ENCODE measurements at regions not wholly inside any gene's neighbourhood (a gene's known extent, or its start where the extent isn't known, plus 50 kb on each side); places are given as distances from the start of the nearest gene placed in this dataset.
"Not testable (repeated sequence)": the region's sequence is repeated elsewhere in the genome, so short reads cannot be mapped to it uniquely, and the experiment has no call there.

GRCh38 chrX:128769495-128769894 is 717.3 kb upstream of the ACTRT1 start:
- no peak for DNase-seq (ENCODE audit: low spot score)

GRCh38 chrX:128759745-128760144 is 707.5 kb upstream of the ACTRT1 start:
- DNase-seq (ENCODE audit: low spot score): no peak

- DNase-seq (ENCODE audit: low spot score): no peak
These were observed 707.0 kb upstream of the ACTRT1 start for GRCh38 chrX:128759177-128759576.

DNA sequence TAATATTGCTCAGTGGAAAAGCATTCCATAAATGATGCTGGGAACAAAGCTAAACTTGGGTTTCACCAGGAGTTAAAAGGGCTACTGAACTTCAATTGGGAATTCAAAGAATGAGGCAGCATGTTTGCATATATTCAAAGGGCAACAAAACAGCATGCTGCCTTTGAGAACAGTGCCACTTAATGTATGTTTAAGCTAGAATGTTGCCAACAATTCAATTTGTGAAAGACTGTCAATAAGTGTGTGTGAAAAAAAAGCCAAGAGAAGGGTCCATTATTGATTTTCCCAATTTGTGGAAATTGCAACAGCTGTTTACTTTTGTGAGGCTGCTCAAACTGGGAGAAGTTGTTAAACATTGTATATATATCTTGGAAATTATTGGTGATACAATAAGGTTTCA is 701.9 kb upstream of the ACTRT1 start:
- no peak for DNase-seq (ENCODE audit: low spot score)

- no peak for DNase-seq (ENCODE audit: low spot score)
These were observed 687.3 kb upstream of the ACTRT1 start for GRCh38 chrX:128739539-128739938.

- no peak for DNase-seq (ENCODE audit: low spot score)
These were observed 676.7 kb upstream of the ACTRT1 start for GRCh38 chrX:128728943-128729342.

- no peak for DNase-seq (ENCODE audit: low spot score)
These were observed 665.7 kb upstream of the ACTRT1 start for GRCh38 chrX:128717635-128718578.

DNA sequence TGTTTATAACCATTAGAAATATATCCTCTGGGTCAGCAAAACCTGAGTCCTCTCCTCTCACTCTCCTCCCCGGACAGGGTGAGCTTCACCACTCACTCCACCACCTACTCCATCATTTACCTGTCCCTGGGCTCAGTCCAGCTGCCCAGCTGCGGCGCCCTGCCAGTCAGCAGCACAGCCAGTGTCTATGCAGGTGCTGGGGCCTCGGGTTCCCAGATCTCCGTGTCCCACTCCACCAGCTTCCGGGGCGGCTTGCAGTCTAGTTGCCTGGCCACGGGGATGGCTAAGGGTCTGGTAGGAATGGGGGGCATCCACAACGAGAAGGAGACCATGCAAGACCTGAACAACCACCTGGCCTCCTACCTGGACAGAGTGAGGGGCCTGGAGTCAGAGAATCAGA is 662.2 kb upstream of the ACTRT1 start:
- DNase-seq (ENCODE audit: low spot score): no peak

GRCh38 chrX:128699716-128700285 is 647.6 kb upstream of the ACTRT1 start:
- DNase-seq (ENCODE audit: low spot score): no peak

GRCh38 chrX:128698573-128699181 is 646.5 kb upstream of the ACTRT1 start:
- no peak for DNase-seq (ENCODE audit: low spot score)

GRCh38 chrX:128691872-128692271 is 639.7 kb upstream of the ACTRT1 start:
- DNase-seq (ENCODE audit: low spot score): no peak

DNA sequence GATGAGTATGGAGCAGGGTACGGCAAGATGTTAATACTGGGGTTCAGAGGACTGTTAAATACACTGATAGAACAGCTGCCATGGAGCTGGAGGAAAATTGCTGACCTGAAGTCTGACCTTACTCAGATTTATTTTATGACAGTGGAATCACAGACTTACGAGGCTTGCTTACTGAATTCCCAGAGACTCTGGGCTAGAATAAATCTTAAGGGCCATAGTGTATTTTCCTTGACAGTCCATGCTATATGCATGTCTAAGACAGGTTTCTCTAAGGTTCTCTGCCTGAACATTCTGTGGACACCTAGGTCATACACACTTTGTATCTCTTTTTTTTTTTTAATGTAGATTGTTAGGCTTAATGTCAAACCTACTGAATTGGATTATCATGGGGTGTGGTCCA is 633.2 kb upstream of the ACTRT1 start:
- no peak for DNase-seq (ENCODE audit: low spot score)

DNA sequence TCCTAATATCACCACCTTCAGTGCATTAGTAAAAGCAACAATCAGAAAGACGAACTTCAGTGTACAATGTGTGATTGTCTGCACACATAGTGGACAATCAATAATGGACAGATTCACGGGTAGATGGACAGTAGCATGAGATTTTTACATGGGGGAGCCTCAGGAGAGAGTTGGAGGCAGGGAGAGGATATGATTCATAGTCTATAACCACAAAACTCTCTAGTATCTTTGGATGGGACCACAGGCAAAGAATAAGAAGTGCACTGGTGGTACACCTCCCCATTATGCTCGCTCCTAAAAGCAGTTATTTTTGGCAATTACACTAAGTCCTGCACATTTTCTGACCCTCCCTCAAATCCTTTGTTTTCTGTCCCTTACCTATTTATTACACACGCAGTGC is 624.4 kb upstream of the ACTRT1 start:
- no peak for DNase-seq (ENCODE audit: low spot score)

- DNase-seq (ENCODE audit: low spot score): not testable (repeated sequence)
These were observed 622.3 kb upstream of the ACTRT1 start for GRCh38 chrX:128674326-128675086.

GRCh38 chrX:128664211-128664610 is 612.0 kb upstream of the ACTRT1 start:
- no peak for DNase-seq (ENCODE audit: low spot score)

- no peak for DNase-seq (ENCODE audit: low spot score)
These were observed 601.4 kb upstream of the ACTRT1 start for GRCh38 chrX:128653524-128654060.

DNA sequence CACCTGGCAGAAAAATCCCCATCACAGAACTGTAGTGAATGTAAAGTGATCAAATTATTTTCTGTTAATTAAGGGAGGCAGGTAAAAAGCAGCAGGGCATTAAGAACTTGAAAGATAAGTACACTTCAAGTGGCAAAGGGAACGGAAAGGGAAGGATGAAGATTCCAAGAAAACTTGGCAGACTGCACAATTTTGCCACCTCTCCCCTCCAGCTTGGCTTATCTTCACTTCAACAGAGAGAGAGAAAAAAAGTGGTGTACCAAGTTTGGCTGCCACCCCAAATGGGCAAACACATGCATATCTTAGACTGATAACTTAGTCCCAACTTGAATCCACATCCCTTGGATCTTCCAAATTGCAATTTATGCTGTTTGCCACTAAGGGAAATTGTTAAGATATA is 598.1 kb upstream of the ACTRT1 start:
- no peak for DNase-seq (ENCODE audit: low spot score)

DNA sequence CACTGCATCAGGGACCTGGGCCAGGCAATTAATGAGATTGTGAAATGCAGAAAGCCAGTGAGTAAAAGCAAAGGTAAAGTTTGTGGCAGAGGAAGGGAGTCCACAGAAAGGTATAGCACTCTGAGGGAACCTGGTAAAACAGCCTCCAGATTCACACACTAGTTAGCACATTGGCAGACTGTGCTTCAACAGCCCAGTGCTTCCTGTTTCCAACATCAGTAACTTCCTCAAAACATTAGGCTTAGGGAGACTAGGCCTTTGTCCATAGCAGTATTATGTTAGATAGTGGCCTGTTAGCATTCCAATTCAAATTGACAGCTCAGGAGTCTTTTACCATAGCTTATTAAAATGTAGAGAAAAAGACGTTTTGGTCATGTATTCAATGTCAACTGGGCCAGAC is 582.6 kb upstream of the ACTRT1 start:
- no peak for DNase-seq (ENCODE audit: low spot score)

- DNase-seq (ENCODE audit: low spot score): no peak
These were observed 571.2 kb upstream of the ACTRT1 start for GRCh38 chrX:128623361-128623760.

DNA sequence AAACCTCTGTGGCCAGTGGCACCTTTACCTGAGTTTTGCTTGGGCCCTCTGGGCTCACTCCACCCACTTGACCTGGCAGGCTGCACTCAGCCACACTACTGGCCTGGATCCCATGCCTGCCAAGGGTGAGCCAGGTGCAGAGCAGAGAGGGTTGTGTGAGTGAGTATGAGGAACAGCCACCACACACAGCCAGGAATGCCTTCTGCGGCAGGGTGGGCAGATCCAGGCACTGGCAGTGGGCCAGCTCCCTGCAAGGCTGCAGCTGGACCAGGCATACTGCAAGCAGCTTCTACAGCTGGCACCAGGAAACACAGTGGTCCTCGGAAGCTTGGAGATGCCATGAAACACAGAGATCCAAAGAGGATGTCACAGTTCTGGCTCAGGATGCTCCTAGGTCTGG is 570.1 kb upstream of the ACTRT1 start:
- DNase-seq (ENCODE audit: low spot score): no peak

DNA sequence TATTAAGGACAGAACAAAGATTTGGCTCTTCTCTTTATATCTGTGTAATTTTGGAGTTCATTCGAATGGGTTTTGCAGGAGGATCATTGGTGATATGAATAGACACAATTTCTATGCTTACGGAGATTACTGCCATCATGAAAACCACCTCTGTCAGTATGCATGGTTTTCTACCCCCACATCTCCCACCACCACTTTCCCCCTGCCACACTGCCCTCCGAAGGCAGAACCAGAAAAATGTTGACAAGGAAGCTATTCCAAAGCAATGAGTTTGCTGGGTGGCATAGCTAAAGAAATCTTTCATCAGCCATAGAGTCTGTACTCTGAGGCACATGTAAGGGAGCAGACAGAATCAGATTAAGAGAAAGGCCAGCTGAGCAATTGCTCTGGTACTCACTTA is 567.3 kb upstream of the ACTRT1 start:
- DNase-seq (ENCODE audit: low spot score): no peak

- DNase-seq (ENCODE audit: low spot score): no peak
These were observed 564.7 kb upstream of the ACTRT1 start for GRCh38 chrX:128616933-128617332.
